H1 (cell line): ENCODE measurements at regions not wholly inside any gene's neighbourhood (a gene's known extent, or its start where the extent isn't known, plus 50 kb on each side); places are given as distances from the start of the nearest gene placed in this dataset.
A peak's percentile ranks its signal among the peaks of the same experiment; 100 is the strongest.

Source experiments
- CTCF ChIA-PET: fragments of 300-600 bp; sonication (Branson Sonifier 250); formaldehyde crosslinking; loops from one replicate; lab custom pipeline; 2021; ENCODE audit not compliant: partially characterized antibody; lab: Charles Lee
- POLR2A ChIA-PET: fragments of 300-600 bp; sonication (Branson Sonifier 250); formaldehyde crosslinking; loops from one replicate; lab custom pipeline; 2021; ENCODE audit warnings: inconsistent platforms; ENCODE audit not compliant: partially characterized antibody; lab: Charles Lee
- DNase-seq, 2 experiments: peaks; one replicate each; pipeline versions ENCODE4 v3.0.0 to v3.0.0-alpha.2; 2010 to 2022; ENCODE audit warnings: low spot score in 2 of 2, low read depth in 1 of 2, mixed read lengths in 1 of 2
- FAIRE-seq: peaks from 2 replicates; lab custom pipeline; 2011; peaks lifted over from hg19 to GRCh38; lab: Jason Lieb, UNC
- H2AFZ ChIP-seq: 2 replicates; pipeline ENCODE4 v1.8.1; 2012; ENCODE audit warnings: low read length, inconsistent platforms
- H2AK5ac ChIP-seq: 2 replicates; pipeline ENCODE4 v1.6.1; 2013; ENCODE audit warnings: low read depth, low read length
- H2BK120ac ChIP-seq: replicated peaks from 2 replicates; pipeline ENCODE3; 2013; ENCODE audit warnings: low read depth, low read length, inconsistent platforms
- H2BK12ac ChIP-seq: 2 replicates; pipeline ENCODE4 v1.6.1; 2013; ENCODE audit warnings: low read depth, low read length
- H2BK15ac ChIP-seq: 2 replicates; pipeline ENCODE4 v1.6.1; 2013; ENCODE audit warnings: low read length
- H2BK20ac ChIP-seq: 2 replicates; pipeline ENCODE4 v1.6.1; 2013; ENCODE audit warnings: low read length
- H2BK5ac ChIP-seq: 2 replicates; pipeline ENCODE4 v1.6.1; 2013; ENCODE audit warnings: low read depth, low read length
- H3K14ac ChIP-seq: 2 replicates; pipeline ENCODE4 v1.6.1; 2013; ENCODE audit warnings: inconsistent platforms; ENCODE audit not compliant: insufficient read length
- H3K18ac ChIP-seq: 2 replicates; pipeline ENCODE4 v1.6.1; 2013; ENCODE audit warnings: low read length; ENCODE audit errors: extremely low read depth
- H3K23ac ChIP-seq: 2 replicates; pipeline ENCODE4 v1.6.1; 2013; ENCODE audit warnings: inconsistent platforms; ENCODE audit not compliant: insufficient read length
- H3K23me2 ChIP-seq: 2 replicates; pipeline ENCODE4 v1.6.1; 2013; ENCODE audit warnings: low read depth, low read length
- H3K27ac ChIP-seq: 2 replicates; pipeline ENCODE4 v1.6.1; 2011; ENCODE audit warnings: low read depth, low read length, inconsistent platforms
- H3K27me3 ChIP-seq, 4 experiments: replicated peaks in 1 of 4; 1 replicate in 1 of 4; 2 replicates in 3 of 4; pipeline versions ENCODE4 v1.6.1 to v1.8.1; 2011 to 2013; ENCODE audit warnings: low read length in 3 of 4, mild to moderate bottlenecking in 3 of 4, inconsistent platforms in 2 of 4, mixed read lengths in 2 of 4, moderate library complexity in 1 of 4; ENCODE audit not compliant: control insufficient read depth in 3 of 4, insufficient read depth in 3 of 4; ENCODE audit errors: extremely low read depth in 1 of 4
- H3K36me3 ChIP-seq, 4 experiments: 2 replicates each; pipeline versions ENCODE4 v1.6.1 to v1.8.1; 2011 to 2013; ENCODE audit warnings: mild to moderate bottlenecking in 4 of 4, low read length in 3 of 4, moderate library complexity in 2 of 4, control low read depth in 1 of 4, inconsistent platforms in 1 of 4; ENCODE audit not compliant: insufficient read depth in 4 of 4, control insufficient read depth in 2 of 4
- H3K4ac ChIP-seq: replicated peaks from 2 replicates; pipeline ENCODE3; 2013; ENCODE audit warnings: low read length, low read depth, mixed read lengths, inconsistent platforms; ENCODE audit not compliant: insufficient read length
- H3K4me1 ChIP-seq, 4 experiments: replicated peaks in 1 of 4; 1 replicate in 1 of 4; 2 replicates in 3 of 4; pipeline versions ENCODE4 v1.6.1 to v1.8.1; 2011 to 2013; ENCODE audit warnings: low read length in 3 of 4, inconsistent platforms in 2 of 4, mixed read lengths in 1 of 4; ENCODE audit not compliant: insufficient read depth in 4 of 4, control insufficient read depth in 3 of 4
- H3K4me2 ChIP-seq, 2 experiments: 2 replicates each; pipeline versions ENCODE4 v1.6.1 to v1.8.1; 2011 to 2013; ENCODE audit warnings: low read depth in 2 of 2, low read length in 2 of 2, control low read depth in 1 of 2, inconsistent platforms in 1 of 2, mild to moderate bottlenecking in 1 of 2; ENCODE audit not compliant: insufficient read depth in 1 of 2
- H3K4me3 ChIP-seq, 4 experiments: fragments of 200-600, 300-600 bp in 1 of 4; sonication (generic), shearing (Covaris generic), sonication (Bioruptor Twin) in 1 of 4; 2 replicates each; pipeline versions ENCODE4 v1.5.1 to v1.8.1; 2011 to 2016; ENCODE audit warnings: low read length in 4 of 4, low read depth in 3 of 4, control low read depth in 2 of 4, inconsistent platforms in 2 of 4, mild to moderate bottlenecking in 2 of 4, mixed read lengths in 1 of 4, moderate library complexity in 1 of 4; ENCODE audit not compliant: insufficient read depth in 2 of 4; ENCODE audit errors: extremely low read depth in 1 of 4
- H3K56ac ChIP-seq: replicated peaks from 2 replicates; pipeline ENCODE3; 2013; ENCODE audit warnings: low read depth, mild to moderate bottlenecking, mixed read lengths, low read length, inconsistent platforms; ENCODE audit not compliant: insufficient read length
- H3K79me1 ChIP-seq: 2 replicates; pipeline ENCODE4 v1.6.1; 2013; ENCODE audit warnings: low read depth, low read length, control low read depth
- H3K79me2 ChIP-seq, 2 experiments: 2 replicates each; pipeline versions ENCODE4 v1.6.1 to v1.8.1; 2012 to 2013; ENCODE audit warnings: low read length in 2 of 2, mild to moderate bottlenecking in 2 of 2, inconsistent platforms in 1 of 2; ENCODE audit not compliant: insufficient read depth in 2 of 2, control insufficient read depth in 1 of 2
- H3K9ac ChIP-seq, 4 experiments: replicated peaks in 1 of 4; 1 replicate in 1 of 4; 2 replicates in 3 of 4; pipeline versions ENCODE4 v1.6.1 to v1.8.1; 2011 to 2013; ENCODE audit warnings: low read depth in 3 of 4, low read length in 3 of 4, control low read depth in 2 of 4, mild to moderate bottlenecking in 2 of 4, moderate library complexity in 2 of 4, inconsistent platforms in 1 of 4; ENCODE audit errors: extremely low read depth in 1 of 4
- H3K9me3 ChIP-seq, 2 experiments: 2 replicates each; pipeline versions ENCODE4 v1.6.1 to v1.8.1; 2012 to 2013; ENCODE audit warnings: mild to moderate bottlenecking in 2 of 2, moderate library complexity in 2 of 2, control low read depth in 1 of 2, inconsistent platforms in 1 of 2, low read depth in 1 of 2, low read length in 1 of 2, mixed read lengths in 1 of 2; ENCODE audit not compliant: insufficient read depth in 2 of 2
- H4K20me1 ChIP-seq, 2 experiments: replicated peaks in 1 of 2; 2 replicates each; pipeline versions ENCODE3 to v1.8.1; 2011 to 2013; ENCODE audit warnings: inconsistent platforms in 2 of 2, low read length in 2 of 2, mild to moderate bottlenecking in 1 of 2; ENCODE audit not compliant: insufficient read depth in 2 of 2, control insufficient read depth in 1 of 2
- H4K5ac ChIP-seq: 2 replicates; pipeline ENCODE4 v1.6.1; 2013; ENCODE audit warnings: low read length, low read depth, mixed read lengths, inconsistent platforms; ENCODE audit not compliant: insufficient read length
- H4K8ac ChIP-seq: 2 replicates; pipeline ENCODE4 v1.8.0; 2013; ENCODE audit warnings: mild to moderate bottlenecking, moderate library complexity, low read length, inconsistent platforms; ENCODE audit not compliant: insufficient read depth; ENCODE audit errors: extremely low read depth
- H4K91ac ChIP-seq: replicated peaks from 2 replicates; pipeline ENCODE3; 2013; ENCODE audit warnings: low read length, mixed read lengths, inconsistent platforms; ENCODE audit not compliant: insufficient read length
- CBX5 ChIP-seq: fragments of 300-800, 300-1000 bp; sonication (generic); IDR thresholded peaks from 2 replicates; pipeline ENCODE4 v1.7.1; 2016; ENCODE audit warnings: antibody characterized with exemption, low read length, low read depth
- EGR1 ChIP-seq: IDR thresholded peaks from 2 replicates; pipeline ENCODE4 v1.6.1; 2011; ENCODE audit warnings: low read depth, low read length, borderline replicate concordance
- EZH2 ChIP-seq: fragments of 200-600 bp; sonication (generic); IDR thresholded peaks from 2 replicates; pipeline ENCODE4 v1.7.1; 2012; ENCODE audit warnings: low read depth, mild to moderate bottlenecking, moderate library complexity, low read length, inconsistent platforms; ENCODE audit not compliant: severe bottlenecking
- JUN ChIP-seq: IDR thresholded peaks from 2 replicates; pipeline ENCODE4 v1.6.1; 2011; ENCODE audit warnings: low read depth, mild to moderate bottlenecking, improper control_type of control experiment, low read length
- JUND ChIP-seq: IDR thresholded peaks from 2 replicates; pipeline ENCODE4 v1.6.1; 2011; ENCODE audit warnings: mild to moderate bottlenecking, improper control_type of control experiment, low read length
- KDM5A ChIP-seq: fragments of 200-600 bp; IDR thresholded peaks from 2 replicates; pipeline ENCODE4 v1.7.1; 2012; ENCODE audit warnings: mild to moderate bottlenecking, low read length, inconsistent platforms, mixed read lengths
- POLR2AphosphoS5 ChIP-seq: IDR thresholded peaks from 2 replicates; pipeline ENCODE4 v1.6.1; 2011; ENCODE audit warnings: low read depth, low read length
- POU5F1 ChIP-seq: IDR thresholded peaks from 2 replicates; pipeline ENCODE4 v1.6.1; 2011; ENCODE audit warnings: low read depth, mild to moderate bottlenecking, low read length, moderate library complexity
- RFX5 ChIP-seq: IDR thresholded peaks from 2 replicates; pipeline ENCODE4 v1.6.1; 2011; ENCODE audit warnings: low read depth, low read length, improper control_type of control experiment, borderline replicate concordance
- RXRA ChIP-seq: IDR thresholded peaks from 2 replicates; pipeline ENCODE4 v1.6.1; 2011; ENCODE audit warnings: low read depth, mild to moderate bottlenecking, low read length, moderate library complexity; ENCODE audit not compliant: insufficient read depth
- SIX5 ChIP-seq: IDR thresholded peaks from 2 replicates; pipeline ENCODE4 v1.6.1; 2011; ENCODE audit warnings: mild to moderate bottlenecking, low read depth, low read length
- SUZ12 ChIP-seq: fragments of 200-600 bp; sonication (generic); IDR thresholded peaks from 2 replicates; pipeline ENCODE4 v1.6.1; 2012; ENCODE audit warnings: mild to moderate bottlenecking, inconsistent platforms, low read length, moderate library complexity, mixed read lengths
- TBP ChIP-seq: IDR thresholded peaks from 2 replicates; pipeline ENCODE4 v1.6.1; 2011; ENCODE audit warnings: low read depth, low read length, improper control_type of control experiment
- WGBS, 2 experiments: shearing (Covaris generic) in 1 of 2; methylation state at CpG; one replicate each; pipeline versions ENCODE4 v1.1.6 to v1.1.7; 2013 to 2015; ENCODE audit warnings: low lambda C conversion rate in 2 of 2, mixed read lengths in 2 of 2, inconsistent platforms in 1 of 2, low coverage in 1 of 2, missing lambda C conversion rate in 1 of 2; ENCODE audit not compliant: insufficient replicate concordance in 2 of 2, insufficient coverage in 1 of 2, insufficient read length in 1 of 2; ENCODE audit errors: extremely low coverage in 1 of 2, missing lambda C conversion rate in 1 of 2; 5-methylcytosine and 5-hydroxymethylcytosine counted together

- Histone ChIP-seq H3K23ac (no peak overlapping the region), H2AFZ (peak overlapping the region; percentile 74; the same call in 1 of the 2 replicates), H3K36me3 (no peaks in the 10 kb centered on the region), H2BK120ac (no peak overlapping the region), H3K4ac (no peak overlapping the region), H3K14ac (no peak overlapping the region), H2AK5ac (no peak overlapping the region), H2BK15ac (no peak overlapping the region), H3K18ac (no peak overlapping the region), H3K79me1 (no peaks in the 10 kb centered on the region), H2BK20ac (no peak overlapping the region), H3K27ac (no peak overlapping the region), H3K23me2 (no peaks in the 10 kb centered on the region; the same call in 1 of the 2 replicates), H3K4me1 (peaks cover 0 to 6% (median 2%) of the 10 kb centered on the region in 4 experiments; a peak in 2 of 7 replicates), H3K79me2 (no peaks in the 10 kb centered on the region), H3K9me3 (no peaks in the 10 kb centered on the region), H4K8ac (no peak overlapping the region), H4K91ac (no peak overlapping the region), H3K56ac (no peak overlapping the region), H3K27me3 (no peaks in the 10 kb centered on the region), H2BK12ac (no peak overlapping the region), H3K4me2 (peak overlapping the region in 1 of 2 experiments; percentile 1; a peak in 2 of 4 replicates), H3K4me3 (no peak overlapping the region), H4K5ac (no peak overlapping the region), H4K20me1 (no peaks in the 10 kb centered on the region), H2BK5ac (no peak overlapping the region), H3K9ac (no peak overlapping the region)
- ChIA-PET POLR2A (no interaction called here), CTCF (interaction anchor here (1.0 to 2.8 kb wide), 13 partner anchors 16 to 481 kb away, joined by 3 to 22 read pairs (median 6); no protein-coding TSS in a partner anchor)
- 67% methylated on average over 8 of the region's 8 CpGs; no CpG with 5 or more reads in 1 of the 2 experiments for WGBS, 2 experiments
- TF ChIP-seq SUZ12 (no peak), EZH2 (no peak), RXRA (no peak), KDM5A (no peak), SIX5 (no peak), EGR1 (no peak), POU5F1 (no peak), CBX5 (no peak), RFX5 (no peak), TBP (no peak), JUND (no peak), JUN (no peak), POLR2AphosphoS5 (no peak)
- no peak for FAIRE-seq
- no peak for DNase-seq
Measured at GRCh38 chr12:65603438-65604351, 220.6 kb upstream of the HMGA2 start.
